ENCODE measurements at regions not wholly inside any gene's neighbourhood (a gene's known extent, or its start where the extent isn't known, plus 50 kb on each side); places are given as distances from the start of the nearest gene placed in this dataset.

- TF ChIP-seq EZH2 (IDR thresholded peaks at IDR 0.05; ENCODE audit: low read depth), result no peak
- no peak for TF ChIP-seq CTCF (conservative IDR thresholded peaks at IDR 0.05)
Measured at GRCh38 chr5:121055586-121055985, 591.5 kb downstream of the PRR16 start.
